ENCODE measurements at regions not wholly inside any gene's neighbourhood (a gene's known extent, or its start where the extent isn't known, plus 50 kb on each side); places are given as distances from the start of the nearest gene placed in this dataset.
"Not testable (repeated sequence)": the region's sequence is repeated elsewhere in the genome, so short reads cannot be mapped to it uniquely, and the experiment has no call there.

GRCh38 chr11:23151819-23152218 lies 291.5 kb upstream of the CCDC179 start:
- no peak for DNase-seq (ENCODE audit: low spot score)

DNA sequence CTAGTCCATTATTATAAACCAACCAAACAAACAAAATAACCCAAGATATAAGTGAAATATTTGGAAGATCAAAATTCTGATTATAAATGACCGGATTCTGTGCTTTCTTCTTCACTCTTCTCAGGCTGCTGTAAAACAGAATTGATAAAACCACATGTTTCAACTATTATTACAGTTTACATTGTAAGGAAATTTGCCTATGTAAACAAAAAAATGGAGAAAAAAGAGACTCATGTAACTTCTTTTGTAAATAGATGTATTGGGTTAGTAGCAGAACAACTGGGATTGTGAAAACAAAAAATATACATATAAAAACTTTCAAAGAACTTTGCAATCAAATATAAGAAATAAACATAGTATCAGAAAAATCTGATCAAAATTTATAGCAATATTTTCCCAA lies 295.2 kb upstream of the CCDC179 start:
- no peak for DNase-seq (ENCODE audit: low spot score)

- DNase-seq (ENCODE audit: low spot score), result no peak
These were observed 303.7 kb upstream of the CCDC179 start for GRCh38 chr11:23164022-23164421.

DNA sequence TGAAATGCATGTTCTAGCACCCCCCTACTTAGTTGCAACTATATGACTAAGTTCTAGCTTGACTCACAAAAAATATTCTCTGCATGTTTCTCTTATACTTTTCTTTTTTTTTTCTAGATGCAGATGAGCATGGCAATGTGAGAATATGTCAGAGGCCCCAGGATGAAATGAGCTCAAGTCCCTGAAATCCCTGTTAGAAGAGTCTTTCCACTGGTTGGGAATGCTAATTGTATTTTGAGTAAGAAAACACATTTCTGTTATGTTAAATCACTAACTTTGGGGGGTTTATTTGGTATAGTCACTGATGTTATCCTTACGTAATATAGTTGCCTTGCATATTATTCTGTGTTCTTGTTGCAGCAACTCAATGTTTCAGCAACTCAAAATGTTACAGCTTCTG lies 306.1 kb upstream of the CCDC179 start:
- no peak for DNase-seq (ENCODE audit: low spot score)

- no peak for DNase-seq (ENCODE audit: low spot score)
These were observed 319.3 kb upstream of the CCDC179 start for GRCh38 chr11:23179609-23180008.

GRCh38 chr11:23181022-23181807 lies 320.9 kb upstream of the CCDC179 start:
- DNase-seq (ENCODE audit: low spot score), result no peak

GRCh38 chr11:23192256-23192655 lies 332.0 kb upstream of the CCDC179 start:
- DNase-seq (ENCODE audit: low spot score), result no peak

DNA sequence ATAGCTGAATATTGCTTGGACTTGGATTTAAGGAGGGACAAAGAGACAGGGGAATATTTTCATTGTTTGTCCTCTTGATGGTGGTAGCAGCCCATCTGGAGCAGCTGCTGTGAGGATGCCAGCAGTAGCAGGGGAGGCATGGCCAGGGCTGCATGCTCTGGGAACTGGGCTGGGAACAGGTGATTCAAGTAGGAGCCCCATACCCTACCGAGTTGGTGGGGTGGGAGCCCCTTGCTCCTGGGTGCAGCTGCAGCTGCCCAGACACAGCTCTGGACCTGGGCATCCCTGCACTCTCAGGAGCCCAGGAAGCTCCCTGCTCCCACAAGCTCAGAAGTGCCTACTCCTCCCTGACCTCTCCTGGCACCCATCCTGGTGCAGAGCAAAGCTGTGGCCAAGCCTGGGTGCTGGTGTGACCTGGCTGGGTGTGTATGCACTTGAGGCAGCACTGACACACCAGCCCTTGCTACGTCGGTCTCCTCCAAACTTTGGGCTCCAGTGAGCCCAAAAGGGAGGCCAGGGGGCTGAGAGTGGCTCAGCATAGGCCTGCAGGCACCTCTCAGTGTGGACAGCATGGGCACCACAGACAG lies 341.8 kb upstream of the CCDC179 start:
- no peak for DNase-seq (ENCODE audit: low spot score)

DNA sequence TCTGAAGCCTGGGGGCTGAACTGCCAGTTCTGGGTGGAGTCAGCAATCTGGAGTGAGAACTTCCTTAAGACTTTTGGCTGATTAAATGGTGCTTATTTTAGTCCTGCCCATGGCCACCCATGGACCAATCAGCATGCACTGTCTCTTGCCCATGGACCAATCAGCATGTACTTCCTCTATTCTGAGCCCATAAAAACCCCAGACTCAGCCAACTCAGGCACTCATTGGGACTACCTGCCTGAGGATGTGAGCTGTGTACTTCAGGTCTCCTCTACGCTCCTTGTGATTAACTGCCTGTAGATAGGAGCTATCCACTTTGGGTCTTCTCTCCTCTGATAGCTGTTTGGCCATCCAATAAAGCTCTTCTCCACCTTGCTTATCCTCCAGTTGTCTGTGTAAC lies 342.3 kb upstream of the CCDC179 start:
- DNase-seq (ENCODE audit: low spot score), result no peak

DNA sequence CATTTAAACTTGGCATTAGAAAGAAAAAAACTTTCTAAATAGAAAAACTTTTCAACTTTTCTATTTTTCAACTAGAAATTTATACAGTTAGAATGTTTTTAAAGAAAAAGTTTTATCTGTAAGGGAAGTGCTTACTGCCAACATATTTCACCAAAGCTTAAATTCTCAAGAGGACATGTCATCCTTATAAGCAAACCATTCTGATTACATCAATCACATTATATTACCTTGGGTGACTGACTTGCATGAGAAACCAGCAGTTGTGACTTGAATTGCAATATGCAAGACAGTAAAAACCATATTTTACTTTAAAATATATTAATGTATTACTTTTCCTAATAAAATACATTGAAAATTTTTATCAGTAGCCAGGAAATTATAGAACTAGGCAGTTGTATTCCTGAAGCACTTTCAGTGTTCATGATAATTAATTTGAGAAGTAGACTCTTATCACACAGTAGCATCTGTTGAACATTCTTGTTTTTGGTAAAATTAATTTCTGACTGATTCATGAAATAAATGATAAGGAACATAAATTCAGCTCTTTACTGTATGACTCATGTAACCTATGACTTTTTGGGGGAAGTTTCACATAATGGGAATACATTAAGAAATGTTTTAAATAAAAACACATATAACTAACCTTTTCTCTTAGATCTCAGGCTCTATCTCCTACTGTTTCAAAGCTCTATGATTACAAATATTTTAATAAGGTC lies 345.0 kb upstream of the CCDC179 start:
- DNase-seq (ENCODE audit: low spot score), result no peak

DNA sequence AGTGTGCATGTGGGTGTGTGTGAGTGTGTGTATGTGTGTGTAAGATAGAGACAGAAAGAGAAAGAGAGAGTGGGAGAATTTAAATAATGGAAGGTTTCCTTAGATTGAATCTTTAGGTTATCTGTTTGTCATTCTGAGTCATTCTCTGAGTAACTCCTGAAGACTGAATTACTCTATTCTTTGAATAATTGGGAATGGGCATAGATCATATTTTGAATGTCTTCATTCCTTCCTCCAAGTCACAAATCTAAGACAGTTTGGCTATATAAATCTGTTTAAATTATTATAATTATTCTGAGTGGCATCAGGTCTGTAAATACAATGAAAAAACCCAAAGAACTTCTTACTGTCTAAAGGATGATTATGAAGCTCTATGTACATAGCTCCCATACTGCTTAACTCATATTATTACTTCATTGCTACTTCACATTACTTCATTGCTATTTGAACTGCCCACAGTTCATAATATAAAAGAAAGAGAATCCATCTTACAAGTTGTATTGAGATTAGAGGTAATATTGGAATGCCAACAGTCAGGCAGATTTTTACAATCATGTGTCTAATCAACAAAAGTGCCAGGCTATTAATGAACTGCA lies 346.6 kb upstream of the CCDC179 start:
- no peak for DNase-seq (ENCODE audit: low spot score)

- DNase-seq (ENCODE audit: low spot score), result no peak
These were observed 350.9 kb upstream of the CCDC179 start for GRCh38 chr11:23211221-23211620.

GRCh38 chr11:23212807-23213206 lies 352.5 kb upstream of the CCDC179 start:
- no peak for DNase-seq (ENCODE audit: low spot score)

GRCh38 chr11:23217072-23217471 lies 356.8 kb upstream of the CCDC179 start:
- no peak for DNase-seq (ENCODE audit: low spot score)

- not testable (repeated sequence) for DNase-seq (ENCODE audit: low spot score)
These were observed 359.8 kb upstream of the CCDC179 start for GRCh38 chr11:23220086-23220485.

- DNase-seq (ENCODE audit: low spot score), result no peak
These were observed 361.1 kb upstream of the CCDC179 start for GRCh38 chr11:23221366-23221765.

- no peak for DNase-seq (ENCODE audit: low spot score)
These were observed 366.2 kb upstream of the CCDC179 start for GRCh38 chr11:23226331-23227077.

- no peak for DNase-seq (ENCODE audit: low spot score)
These were observed 366.8 kb upstream of the CCDC179 start for GRCh38 chr11:23227078-23227445.

DNA sequence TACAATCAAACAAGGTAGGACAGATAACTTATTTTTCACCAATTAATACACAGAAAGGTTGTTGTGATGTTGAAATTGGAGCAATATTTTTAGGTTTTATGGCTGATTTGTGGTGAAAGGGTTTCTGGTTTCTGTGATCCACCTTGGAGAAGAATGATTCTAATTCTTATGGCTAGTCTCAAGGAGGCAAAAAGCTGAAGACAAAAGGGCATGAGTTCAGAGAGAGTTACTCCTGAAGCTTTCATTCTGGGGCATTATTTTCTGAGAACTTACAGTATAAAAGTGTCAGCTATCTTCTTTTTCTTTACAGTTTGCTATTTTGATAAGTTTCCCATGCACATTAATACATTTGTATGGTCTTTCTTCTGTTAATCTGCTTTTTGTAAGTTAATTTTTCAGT lies 372.4 kb upstream of the CCDC179 start:
- DNase-seq (ENCODE audit: low spot score), result no peak

- no peak for DNase-seq (ENCODE audit: low spot score)
These were observed 372.8 kb upstream of the CCDC179 start for GRCh38 chr11:23233075-23233474.

DNA sequence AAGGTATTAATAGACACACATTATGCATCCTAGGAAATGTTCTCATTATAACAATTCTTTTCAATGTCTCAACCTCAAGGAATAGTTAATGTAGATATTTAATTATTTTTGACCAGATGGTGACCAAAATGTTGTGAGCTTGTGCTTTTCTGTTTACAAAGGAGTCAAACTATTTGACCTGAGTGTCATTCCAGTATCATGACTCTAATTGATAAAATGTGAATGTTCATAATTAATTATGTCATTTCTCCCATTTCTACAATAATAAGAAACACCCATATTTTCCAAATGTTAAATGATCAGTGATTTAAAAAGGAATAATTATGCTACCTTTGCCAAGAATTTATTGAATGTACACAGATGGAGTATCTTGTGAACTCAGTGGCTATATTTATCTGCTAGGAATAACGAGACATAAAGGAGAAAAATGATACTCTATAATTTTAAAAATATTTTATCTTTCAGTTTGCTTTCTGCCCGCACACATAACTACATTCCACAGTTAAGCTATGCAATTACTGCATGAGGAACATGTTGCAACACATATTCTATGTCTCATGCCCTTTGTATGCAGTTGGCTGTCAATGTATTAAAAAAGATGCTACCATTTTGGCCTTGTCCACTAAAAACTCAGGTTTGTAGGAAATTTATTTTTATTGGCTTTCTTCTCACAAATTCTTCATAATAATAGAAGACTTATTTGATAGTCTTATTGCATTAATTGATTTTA lies 376.7 kb upstream of the CCDC179 start:
- DNase-seq (ENCODE audit: low spot score), result no peak
